ENCODE measurements at regions not wholly inside any gene's neighbourhood (a gene's known extent, or its start where the extent isn't known, plus 50 kb on each side); places are given as distances from the start of the nearest gene placed in this dataset.

GRCh38 chr3:163548015-163548414 lies 1530.3 kb downstream of the SI start:
- H3K9me3 ChIP-seq (ENCODE audit: control insufficient read depth, insufficient read depth, low read depth, low read length): no peaks in the 10 kb centered on the region
- H3K4me3 ChIP-seq (replicated peaks in 1 of 4; ENCODE audit: control extremely low read depth in 1 of 4, insufficient read depth in 1 of 4, low read depth in 3 of 4, low read length in 4 of 4): no peak overlapping the region
- DNase-seq (ENCODE audit: low read depth in 2 of 2): no peak
- no peak overlapping the region for H3K4me2 ChIP-seq (ENCODE audit: extremely low read depth, insufficient read depth, low read length)
- no peaks in the 10 kb centered on the region for H3K4me1 ChIP-seq (ENCODE audit: control insufficient read depth, extremely low read depth, insufficient read depth, low read length)
- H3K36me3 ChIP-seq (ENCODE audit: control insufficient read depth, insufficient read depth, low read length): no peaks in the 10 kb centered on the region
- no peak overlapping the region for H2AFZ ChIP-seq (ENCODE audit: low read length)
- no peaks in the 10 kb centered on the region for H3K79me2 ChIP-seq (ENCODE audit: control insufficient read depth, insufficient read depth, low read length)
- H4K20me1 ChIP-seq (ENCODE audit: control insufficient read depth, extremely low read depth, insufficient read depth, low read length): no peaks in the 10 kb centered on the region
- TF ChIP-seq, protein P1, sequence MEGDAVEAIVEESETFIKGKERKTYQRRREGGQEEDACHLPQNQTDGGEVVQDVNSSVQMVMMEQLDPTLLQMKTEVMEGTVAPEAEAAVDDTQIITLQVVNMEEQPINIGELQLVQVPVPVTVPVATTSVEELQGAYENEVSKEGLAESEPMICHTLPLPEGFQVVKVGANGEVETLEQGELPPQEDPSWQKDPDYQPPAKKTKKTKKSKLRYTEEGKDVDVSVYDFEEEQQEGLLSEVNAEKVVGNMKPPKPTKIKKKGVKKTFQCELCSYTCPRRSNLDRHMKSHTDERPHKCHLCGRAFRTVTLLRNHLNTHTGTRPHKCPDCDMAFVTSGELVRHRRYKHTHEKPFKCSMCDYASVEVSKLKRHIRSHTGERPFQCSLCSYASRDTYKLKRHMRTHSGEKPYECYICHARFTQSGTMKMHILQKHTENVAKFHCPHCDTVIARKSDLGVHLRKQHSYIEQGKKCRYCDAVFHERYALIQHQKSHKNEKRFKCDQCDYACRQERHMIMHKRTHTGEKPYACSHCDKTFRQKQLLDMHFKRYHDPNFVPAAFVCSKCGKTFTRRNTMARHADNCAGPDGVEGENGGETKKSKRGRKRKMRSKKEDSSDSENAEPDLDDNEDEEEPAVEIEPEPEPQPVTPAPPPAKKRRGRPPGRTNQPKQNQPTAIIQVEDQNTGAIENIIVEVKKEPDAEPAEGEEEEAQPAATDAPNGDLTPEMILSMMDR (conservative IDR thresholded peaks at IDR 0.05 in 1 of 2, IDR thresholded peaks at IDR 0.05 in 1 of 2; ENCODE audit: low read depth in 1 of 2, low read length in 2 of 2): no peak
- TF ChIP-seq EZH2 (IDR thresholded peaks at IDR 0.05; ENCODE audit: low read length, missing control alignments): no peak
- H3K27me3 ChIP-seq (ENCODE audit: control insufficient read depth, insufficient read depth, low read length): no peaks in the 10 kb centered on the region
- H3K9ac ChIP-seq (ENCODE audit: insufficient read depth, low read length): no peak overlapping the region
- no peak overlapping the region for H3K27ac ChIP-seq (ENCODE audit: insufficient read depth, low read length)

- DNase-seq (ENCODE audit: low read depth in 2 of 2): no peak
- Histone ChIP-seq H3K36me3 (ENCODE audit: control insufficient read depth, insufficient read depth, low read length) (no peaks in the 10 kb centered on the region), H3K4me2 (ENCODE audit: extremely low read depth, insufficient read depth, low read length) (no peak overlapping the region), H3K27me3 (ENCODE audit: control insufficient read depth, insufficient read depth, low read length) (no peaks in the 10 kb centered on the region), H3K4me1 (ENCODE audit: control insufficient read depth, extremely low read depth, insufficient read depth, low read length) (no peaks in the 10 kb centered on the region), H3K4me3 (replicated peaks in 1 of 4; ENCODE audit: control extremely low read depth in 1 of 4, insufficient read depth in 1 of 4, low read depth in 3 of 4, low read length in 4 of 4) (no peak overlapping the region), H3K27ac (ENCODE audit: insufficient read depth, low read length) (no peak overlapping the region), H3K79me2 (ENCODE audit: control insufficient read depth, insufficient read depth, low read length) (no peaks in the 10 kb centered on the region), H4K20me1 (ENCODE audit: control insufficient read depth, extremely low read depth, insufficient read depth, low read length) (no peaks in the 10 kb centered on the region), H3K9me3 (ENCODE audit: control insufficient read depth, insufficient read depth, low read depth, low read length) (no peaks in the 10 kb centered on the region), H2AFZ (ENCODE audit: low read length) (no peak overlapping the region), H3K9ac (ENCODE audit: insufficient read depth, low read length) (no peak overlapping the region)
- TF ChIP-seq, protein P1 (conservative IDR thresholded peaks at IDR 0.05 in 1 of 2, IDR thresholded peaks at IDR 0.05 in 1 of 2; ENCODE audit: low read depth in 1 of 2, low read length in 2 of 2): no peak
- no peak for TF ChIP-seq EZH2 (IDR thresholded peaks at IDR 0.05; ENCODE audit: low read length, missing control alignments)
Observed at GRCh38 chr3:163547014-163547685, 1531.1 kb downstream of the SI start.

GRCh38 chr3:163543662-163544061 lies 1534.6 kb downstream of the SI start:
- no peak for DNase-seq (ENCODE audit: low read depth in 2 of 2)
- Histone ChIP-seq H2AFZ (ENCODE audit: low read length) (no peak overlapping the region), H4K20me1 (ENCODE audit: control insufficient read depth, extremely low read depth, insufficient read depth, low read length) (no peaks in the 10 kb centered on the region), H3K27me3 (ENCODE audit: control insufficient read depth, insufficient read depth, low read length) (no peaks in the 10 kb centered on the region), H3K36me3 (ENCODE audit: control insufficient read depth, insufficient read depth, low read length) (no peaks in the 10 kb centered on the region), H3K27ac (ENCODE audit: insufficient read depth, low read length) (no peak overlapping the region), H3K79me2 (ENCODE audit: control insufficient read depth, insufficient read depth, low read length) (no peaks in the 10 kb centered on the region), H3K4me3 (replicated peaks in 1 of 4; ENCODE audit: control extremely low read depth in 1 of 4, insufficient read depth in 1 of 4, low read depth in 3 of 4, low read length in 4 of 4) (no peak overlapping the region), H3K4me2 (ENCODE audit: extremely low read depth, insufficient read depth, low read length) (no peak overlapping the region), H3K9me3 (ENCODE audit: control insufficient read depth, insufficient read depth, low read depth, low read length) (no peaks in the 10 kb centered on the region), H3K4me1 (ENCODE audit: control insufficient read depth, extremely low read depth, insufficient read depth, low read length) (no peaks in the 10 kb centered on the region), H3K9ac (ENCODE audit: insufficient read depth, low read length) (no peak overlapping the region)
- TF ChIP-seq EZH2 (IDR thresholded peaks at IDR 0.05; ENCODE audit: low read length, missing control alignments): no peak
- TF ChIP-seq, protein P1 (conservative IDR thresholded peaks at IDR 0.05 in 1 of 2, IDR thresholded peaks at IDR 0.05 in 1 of 2; ENCODE audit: low read depth in 1 of 2, low read length in 2 of 2): no peak
